ENCODE measurements at regions not wholly inside any gene's neighbourhood (a gene's known extent, or its start where the extent isn't known, plus 50 kb on each side); places are given as distances from the start of the nearest gene placed in this dataset.

DNA sequence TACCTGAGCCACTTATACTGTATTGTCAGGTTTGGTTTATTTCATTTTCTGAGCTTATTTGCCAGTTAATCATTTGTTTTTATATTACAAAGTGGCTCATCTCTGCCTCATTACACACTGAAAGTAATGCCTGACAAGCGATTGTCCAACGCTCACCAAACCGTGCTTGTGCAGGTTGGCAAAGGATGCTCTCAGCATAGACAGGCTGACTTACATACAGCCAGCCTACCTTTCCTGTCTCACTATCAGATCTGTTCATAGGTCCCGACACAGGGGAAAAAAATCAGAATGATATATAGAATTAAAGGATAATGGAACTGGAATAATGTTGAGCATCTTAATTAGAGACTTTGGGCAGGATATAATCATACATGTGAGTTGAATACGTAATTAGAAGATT lies 739.7 kb upstream of the RIOK2 start:
- H3K36me3 Mint-ChIP-seq (ENCODE audit: insufficient read depth, unreplicated experiment), result no peaks in the 10 kb centered on the region
- no peak overlapping the region for H3K27ac Mint-ChIP-seq (ENCODE audit: unreplicated experiment)
- H3K4me3 Mint-ChIP-seq (ENCODE audit: low read depth, unreplicated experiment), result no peak overlapping the region
- TF ChIP-seq, protein P1, sequence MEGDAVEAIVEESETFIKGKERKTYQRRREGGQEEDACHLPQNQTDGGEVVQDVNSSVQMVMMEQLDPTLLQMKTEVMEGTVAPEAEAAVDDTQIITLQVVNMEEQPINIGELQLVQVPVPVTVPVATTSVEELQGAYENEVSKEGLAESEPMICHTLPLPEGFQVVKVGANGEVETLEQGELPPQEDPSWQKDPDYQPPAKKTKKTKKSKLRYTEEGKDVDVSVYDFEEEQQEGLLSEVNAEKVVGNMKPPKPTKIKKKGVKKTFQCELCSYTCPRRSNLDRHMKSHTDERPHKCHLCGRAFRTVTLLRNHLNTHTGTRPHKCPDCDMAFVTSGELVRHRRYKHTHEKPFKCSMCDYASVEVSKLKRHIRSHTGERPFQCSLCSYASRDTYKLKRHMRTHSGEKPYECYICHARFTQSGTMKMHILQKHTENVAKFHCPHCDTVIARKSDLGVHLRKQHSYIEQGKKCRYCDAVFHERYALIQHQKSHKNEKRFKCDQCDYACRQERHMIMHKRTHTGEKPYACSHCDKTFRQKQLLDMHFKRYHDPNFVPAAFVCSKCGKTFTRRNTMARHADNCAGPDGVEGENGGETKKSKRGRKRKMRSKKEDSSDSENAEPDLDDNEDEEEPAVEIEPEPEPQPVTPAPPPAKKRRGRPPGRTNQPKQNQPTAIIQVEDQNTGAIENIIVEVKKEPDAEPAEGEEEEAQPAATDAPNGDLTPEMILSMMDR (IDR thresholded peaks at IDR 0.05; ENCODE audit: unreplicated experiment), result no peak
- no peak for DNase-seq
- intact Hi-C loops (cut with micrococcal nuclease; ENCODE audit: unreplicated experiment), result no loop called here
- BruUV-seq (replicated peaks), result no TSS peak
- no peaks in the 10 kb centered on the region for H3K27me3 Mint-ChIP-seq (ENCODE audit: unreplicated experiment)
- CTCF ChIA-PET, result no interaction called here
- no peaks in the 10 kb centered on the region for H3K4me1 Mint-ChIP-seq (ENCODE audit: low read depth, unreplicated experiment)
- H3K9me3 Mint-ChIP-seq (ENCODE audit: low read depth, unreplicated experiment), result no peaks in the 10 kb centered on the region

DNA sequence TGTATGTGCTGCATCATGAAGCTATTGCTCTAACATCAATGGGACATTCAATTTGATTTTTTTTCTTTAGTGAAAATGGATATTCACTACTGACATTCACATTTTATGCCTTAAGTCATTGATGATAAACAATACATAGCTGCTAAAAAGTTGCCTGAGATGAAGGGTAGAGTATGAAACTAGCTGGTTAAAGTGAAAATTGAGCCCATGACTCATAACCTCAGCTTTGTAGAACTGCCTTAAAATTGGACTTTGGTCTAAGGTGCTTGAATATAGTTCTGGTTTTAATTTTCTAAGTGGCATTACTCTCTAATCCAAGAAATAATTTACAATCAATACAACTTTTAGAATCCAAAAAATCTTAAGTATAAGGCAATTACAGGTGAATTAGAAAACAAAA lies 740.4 kb upstream of the RIOK2 start:
- CTCF ChIA-PET, result no interaction called here
- Mint-ChIP-seq H3K4me3 (ENCODE audit: low read depth, unreplicated experiment) (no peak overlapping the region), H3K36me3 (ENCODE audit: insufficient read depth, unreplicated experiment) (no peaks in the 10 kb centered on the region), H3K9me3 (ENCODE audit: low read depth, unreplicated experiment) (no peaks in the 10 kb centered on the region), H3K4me1 (ENCODE audit: low read depth, unreplicated experiment) (no peaks in the 10 kb centered on the region), H3K27me3 (ENCODE audit: unreplicated experiment) (no peaks in the 10 kb centered on the region), H3K27ac (ENCODE audit: unreplicated experiment) (no peak overlapping the region)
- intact Hi-C loops (cut with micrococcal nuclease; ENCODE audit: unreplicated experiment), result no loop called here
- no peak for DNase-seq
- no TSS peak for BruUV-seq (replicated peaks)
- TF ChIP-seq, protein P1 (IDR thresholded peaks at IDR 0.05; ENCODE audit: unreplicated experiment), result no peak

DNA sequence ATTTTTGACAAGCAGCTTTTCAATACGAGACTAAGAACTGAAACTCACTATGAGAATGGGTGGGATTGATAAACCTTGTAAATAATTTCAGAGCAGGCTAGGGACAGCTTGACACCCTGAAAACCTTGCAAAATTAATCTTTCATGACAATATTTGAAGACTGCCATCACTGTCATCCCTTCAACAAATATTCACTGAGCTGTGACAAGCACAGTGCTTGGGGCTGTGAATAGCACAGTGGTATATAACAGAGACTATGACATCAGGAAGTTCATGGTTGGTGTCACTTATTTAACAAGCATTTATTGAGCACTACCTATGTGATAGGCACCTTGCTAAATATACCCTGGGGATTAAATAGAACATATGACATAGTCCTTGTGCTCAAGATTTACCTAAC lies 741.0 kb upstream of the RIOK2 start:
- Mint-ChIP-seq H3K27me3 (ENCODE audit: unreplicated experiment) (no peaks in the 10 kb centered on the region), H3K36me3 (ENCODE audit: insufficient read depth, unreplicated experiment) (no peaks in the 10 kb centered on the region), H3K4me1 (ENCODE audit: low read depth, unreplicated experiment) (no peaks in the 10 kb centered on the region), H3K4me3 (ENCODE audit: low read depth, unreplicated experiment) (no peak overlapping the region), H3K27ac (ENCODE audit: unreplicated experiment) (no peak overlapping the region), H3K9me3 (ENCODE audit: low read depth, unreplicated experiment) (no peaks in the 10 kb centered on the region)
- TF ChIP-seq, protein P1 (IDR thresholded peaks at IDR 0.05; ENCODE audit: unreplicated experiment), result no peak
- no TSS peak for BruUV-seq (replicated peaks)
- DNase-seq, result no peak
- intact Hi-C loops (cut with micrococcal nuclease; ENCODE audit: unreplicated experiment), result no loop called here
- CTCF ChIA-PET, result no interaction called here

DNA sequence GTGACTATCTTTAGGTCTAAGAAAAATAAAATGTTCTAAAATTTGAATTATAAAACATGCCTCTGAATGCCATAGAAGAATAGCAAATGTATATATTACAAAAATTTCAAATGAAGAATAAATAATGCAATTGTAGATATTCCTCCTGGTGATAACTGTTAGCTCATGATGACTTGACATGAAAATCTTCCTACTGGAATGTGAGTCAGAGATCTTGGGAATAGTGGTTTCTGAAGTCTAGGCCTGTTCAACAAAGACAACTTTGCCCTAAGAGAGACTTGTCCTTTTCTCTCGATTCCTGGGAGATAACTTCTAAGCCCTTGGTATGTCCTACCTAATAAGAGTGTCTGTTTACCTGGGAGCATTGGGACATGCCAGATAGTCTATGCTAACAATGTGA lies 746.3 kb upstream of the RIOK2 start:
- H3K27ac Mint-ChIP-seq (ENCODE audit: unreplicated experiment), result no peak overlapping the region
- H3K4me1 Mint-ChIP-seq (ENCODE audit: low read depth, unreplicated experiment), result no peaks in the 10 kb centered on the region
- H3K4me3 Mint-ChIP-seq (ENCODE audit: low read depth, unreplicated experiment), result no peak overlapping the region
- no peaks in the 10 kb centered on the region for H3K27me3 Mint-ChIP-seq (ENCODE audit: unreplicated experiment)
- no TSS peak for BruUV-seq (replicated peaks)
- H3K9me3 Mint-ChIP-seq (ENCODE audit: low read depth, unreplicated experiment), result peaks cover 2% of the 10 kb centered on the region
- TF ChIP-seq, protein P1 (IDR thresholded peaks at IDR 0.05; ENCODE audit: unreplicated experiment), result no peak
- intact Hi-C loops (cut with micrococcal nuclease; ENCODE audit: unreplicated experiment), result no loop called here
- CTCF ChIA-PET, result no interaction called here
- no peaks in the 10 kb centered on the region for H3K36me3 Mint-ChIP-seq (ENCODE audit: insufficient read depth, unreplicated experiment)
- DNase-seq, result no peak

DNA sequence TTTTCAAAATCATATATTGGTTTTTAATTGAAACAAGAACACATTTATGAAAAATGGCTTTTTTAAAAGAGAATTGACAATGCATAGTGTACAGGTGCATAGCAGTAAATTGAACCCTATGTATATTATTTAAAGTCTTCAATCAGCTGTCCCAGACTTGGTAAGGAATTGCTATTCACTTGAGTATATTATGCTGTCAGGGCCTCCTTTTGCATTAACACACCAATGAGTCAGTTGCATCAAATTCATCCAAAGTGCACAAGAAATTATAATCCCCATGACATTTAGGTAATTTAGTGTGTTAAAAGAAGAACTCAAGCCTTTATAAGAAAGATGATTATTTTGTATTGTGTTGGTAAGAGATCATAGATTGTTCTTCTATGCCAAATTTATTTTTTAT lies 748.8 kb upstream of the RIOK2 start:
- H3K4me1 Mint-ChIP-seq (ENCODE audit: low read depth, unreplicated experiment), result no peaks in the 10 kb centered on the region

More for the DNA sequence above, 748.8 kb upstream of the RIOK2 start:
- Mint-ChIP-seq H3K36me3 (ENCODE audit: insufficient read depth, unreplicated experiment) (no peaks in the 10 kb centered on the region), H3K4me3 (ENCODE audit: low read depth, unreplicated experiment) (no peak overlapping the region), H3K9me3 (ENCODE audit: low read depth, unreplicated experiment) (peaks cover 2% of the 10 kb centered on the region), H3K27me3 (ENCODE audit: unreplicated experiment) (no peaks in the 10 kb centered on the region), H3K27ac (ENCODE audit: unreplicated experiment) (no peak overlapping the region)
- CTCF ChIA-PET, result no interaction called here
- intact Hi-C loops (cut with micrococcal nuclease; ENCODE audit: unreplicated experiment), result no loop called here
- no peak for DNase-seq
- TF ChIP-seq, protein P1 (IDR thresholded peaks at IDR 0.05; ENCODE audit: unreplicated experiment), result no peak
- no TSS peak for BruUV-seq (replicated peaks)
